HCT116 (cell line): ENCODE measurements at regions not wholly inside any gene's neighbourhood (a gene's known extent, or its start where the extent isn't known, plus 50 kb on each side); places are given as distances from the start of the nearest gene placed in this dataset.

ENCODE experiments used
- ATAC-seq: fragments of 200-7000 bp; cut with Tn5 transposase; 2 replicates; pipeline ENCODE4 v1.9.1; 2020; ENCODE audit warnings: mild to moderate bottlenecking, moderate library complexity
- BruUV-seq: library from RNA; stranded (reverse); fragments of 400-500 nt; replicated peaks from 2 replicates; lab custom pipeline; 2021; lab: Mats Ljungman, UMichigan
- CTCF ChIA-PET: fragments of 300-600 bp; sonication (Branson Sonifier 250); formaldehyde crosslinking; loops from one replicate; lab custom pipeline; 2021; ENCODE audit warnings: antibody characterized with exemption; lab: Charles Lee
- POLR2A ChIA-PET: fragments of 300-600, 350-600 bp; sonication (Branson Sonifier 250); formaldehyde crosslinking; loops from one replicate; lab custom pipeline; 2021; ENCODE audit warnings: antibody characterized with exemption; lab: Charles Lee
- RAD21 ChIA-PET, 2 experiments: fragments of 300-600 bp; sonication (Branson Sonifier 250); formaldehyde crosslinking; loops; one replicate each; lab custom pipeline; 2023; ENCODE audit warnings: low total read pairs in 2 of 2; ENCODE audit not compliant: uncharacterized antibody in 2 of 2, unreplicated experiment in 2 of 2, low non-redundant PET in 1 of 2; lab: Charles Lee
- DNase-seq: peaks from one replicate; pipeline ENCODE4 v3.0.0-alpha.2; 2010; ENCODE audit warnings: low read depth, low spot score
- H2AFZ ChIP-seq: fragments of 200-600 bp; shearing (Covaris generic), sonication (generic); 2 replicates; pipeline ENCODE4 v1.6.1; 2017; ENCODE audit warnings: low read depth, mixed run types, mixed read lengths, antibody characterized with exemption, low read length; ENCODE audit not compliant: poor library complexity, severe bottlenecking
- H3K27ac ChIP-seq: 2 replicates; pipeline ENCODE4 v1.5.1; 2012; ENCODE audit warnings: low read depth, low read length
- H3K27me3 ChIP-seq: fragments of 200-600 bp; sonication (generic); 2 replicates; pipeline ENCODE4 v1.6.1; 2016; ENCODE audit warnings: mixed run types, low read length, mixed read lengths; ENCODE audit not compliant: insufficient read depth
- H3K36me3 ChIP-seq, 2 experiments: fragments of 200-500 bp in 1 of 2; fragments of 200-600 bp in 1 of 2; sonication (Bioruptor generic) in 1 of 2; sonication (generic) in 1 of 2; 2 replicates each; pipeline versions ENCODE4 v1.5.1 to v1.6.1; 2014 to 2016; ENCODE audit warnings: low read length in 2 of 2, inconsistent platforms in 1 of 2, mixed read lengths in 1 of 2, mixed run types in 1 of 2; ENCODE audit not compliant: insufficient read depth in 2 of 2, control insufficient read depth in 1 of 2
- H3K4me1 ChIP-seq, 2 experiments: fragments of 200-600 bp in 1 of 2; sonication (generic) in 1 of 2; 2 replicates each; pipeline versions ENCODE4 v1.5.1 to v1.6.1; 2012 to 2017; ENCODE audit warnings: low read length in 2 of 2, inconsistent platforms in 1 of 2, mild to moderate bottlenecking in 1 of 2, mixed read lengths in 1 of 2, mixed run types in 1 of 2, moderate library complexity in 1 of 2; ENCODE audit not compliant: insufficient read depth in 2 of 2, control insufficient read depth in 1 of 2
- H3K4me2 ChIP-seq: fragments of 200-600 bp; sonication (generic); 2 replicates; pipeline ENCODE4 v1.6.1; 2017; ENCODE audit warnings: mixed run types, low read length, mixed read lengths
- H3K4me3 ChIP-seq, 2 experiments: fragments of 200-600 bp in 1 of 2; sonication (generic) in 1 of 2; replicated peaks in 1 of 2; 2 replicates each; pipeline ENCODE4 v1.5.1; 2011 to 2016; ENCODE audit warnings: low read length in 2 of 2, control low read depth in 1 of 2, low read depth in 1 of 2, mild to moderate bottlenecking in 1 of 2, mixed read lengths in 1 of 2, mixed run types in 1 of 2
- H3K79me2 ChIP-seq: fragments of 200-600 bp; sonication (generic); 2 replicates; pipeline ENCODE4 v1.6.1; 2017; ENCODE audit warnings: mild to moderate bottlenecking, mixed run types, low read length, moderate library complexity, mixed read lengths; ENCODE audit not compliant: insufficient read depth
- H3K9ac ChIP-seq: fragments of 200-600 bp; sonication (generic); 2 replicates; pipeline ENCODE4 v1.6.1; 2016; ENCODE audit warnings: low read length, mixed read lengths
- H3K9me2 ChIP-seq: fragments of 200-600 bp; sonication (generic), shearing (Covaris generic); 2 replicates; pipeline ENCODE4 v1.6.1; 2017; ENCODE audit warnings: mixed run types, mild to moderate bottlenecking, moderate library complexity; ENCODE audit not compliant: insufficient read depth
- H3K9me3 ChIP-seq, 2 experiments: fragments of 200-500 bp in 1 of 2; fragments of 200-600 bp in 1 of 2; sonication (Bioruptor generic) in 1 of 2; sonication (generic) in 1 of 2; 2 replicates each; pipeline ENCODE4 v1.6.1; 2014 to 2017; ENCODE audit warnings: low read length in 2 of 2, mixed read lengths in 2 of 2, inconsistent platforms in 1 of 2, low read depth in 1 of 2, mild to moderate bottlenecking in 1 of 2, mixed run types in 1 of 2, moderate library complexity in 1 of 2; ENCODE audit not compliant: control insufficient read depth in 1 of 2, insufficient read depth in 1 of 2
- H4K20me1 ChIP-seq: fragments of 200-600 bp; sonication (generic), shearing (Covaris generic); 2 replicates; pipeline ENCODE4 v1.6.1; 2017; ENCODE audit warnings: mixed run types, mild to moderate bottlenecking, moderate library complexity; ENCODE audit not compliant: insufficient read depth
- ATF3 ChIP-seq: IDR thresholded peaks from 2 replicates; pipeline ENCODE4 v1.6.1; 2012
- CEBPB ChIP-seq: IDR thresholded peaks from 2 replicates; pipeline ENCODE4 v1.6.1; 2012; ENCODE audit warnings: low read depth
- EGR1 ChIP-seq: IDR thresholded peaks from 2 replicates; pipeline ENCODE4 v1.6.1; 2012; ENCODE audit warnings: low read depth
- ELF1 ChIP-seq: IDR thresholded peaks from 2 replicates; pipeline ENCODE4 v1.6.1; 2012; ENCODE audit warnings: low read depth, borderline replicate concordance
- EZH2phosphoT487 ChIP-seq: fragments of 200-600 bp; IDR thresholded peaks from 2 replicates; pipeline ENCODE4 v1.6.1; 2018; ENCODE audit warnings: antibody characterized with exemption, borderline replicate concordance
- FOSL1 ChIP-seq: IDR thresholded peaks from 2 replicates; pipeline ENCODE4 v1.6.1; 2012; ENCODE audit warnings: low read depth
- JUND ChIP-seq: IDR thresholded peaks from 2 replicates; pipeline ENCODE4 v1.6.1; 2012
- POLR2A ChIP-seq: IDR thresholded peaks from 2 replicates; pipeline ENCODE4 v1.7.0; 2011; ENCODE audit warnings: borderline replicate concordance; ENCODE audit not compliant: insufficient read depth, insufficient read length; ENCODE audit errors: extremely low read depth
- POLR2AphosphoS5 ChIP-seq: IDR thresholded peaks from 2 replicates; pipeline ENCODE4 v1.6.1; 2011; ENCODE audit warnings: mild to moderate bottlenecking, low read depth, low read length, moderate library complexity
- RAD21 ChIP-seq: IDR thresholded peaks from 2 replicates; pipeline ENCODE4 v1.6.1; 2012; ENCODE audit warnings: low read depth, mild to moderate bottlenecking
- REST ChIP-seq: IDR thresholded peaks from 2 replicates; pipeline ENCODE4 v1.6.1; 2012; ENCODE audit warnings: low read depth
- SIN3A ChIP-seq: IDR thresholded peaks from 2 replicates; pipeline ENCODE4 v1.6.1; 2012; ENCODE audit warnings: low read depth
- SRF ChIP-seq: IDR thresholded peaks from 2 replicates; pipeline ENCODE4 v1.6.1; 2012; ENCODE audit warnings: low read depth
- TCF7L2 ChIP-seq: IDR thresholded peaks from 2 replicates; pipeline ENCODE4 v1.7.0; 2011; ENCODE audit warnings: borderline replicate concordance, inconsistent platforms; ENCODE audit not compliant: insufficient read depth, insufficient read length; ENCODE audit errors: extremely low read depth
- YY1 ChIP-seq: IDR thresholded peaks from 2 replicates; pipeline ENCODE4 v1.6.1; 2011; ENCODE audit warnings: low read length, low read depth, moderate library complexity, mild to moderate bottlenecking; ENCODE audit not compliant: insufficient replicate concordance; ENCODE audit errors: extremely low read depth
- ZFX ChIP-seq: fragments of 450-650 bp; IDR thresholded peaks from 2 replicates; pipeline ENCODE4 v1.6.1; 2017
- ZNF274 ChIP-seq: fragments of 200-500 bp; sonication (Bioruptor generic); IDR thresholded peaks from 2 replicates; pipeline ENCODE4 v1.6.1; 2014; ENCODE audit warnings: mild to moderate bottlenecking, low read depth, low read length, inconsistent platforms
- intact Hi-C: fragments of 100-400 bp; cut with micrococcal nuclease; formaldehyde crosslinking; loops from 2 replicates; pipeline ENCODE4 v1.10.0; 2022
- TF ChIP-seq, protein P1 (sequence below), 3 experiments: fragments of 200-600 bp in 1 of 3; sonication (generic) in 1 of 3; IDR thresholded peaks in 2 of 3; conservative IDR thresholded peaks in 1 of 3; 2 replicates each; pipeline ENCODE4 v1.5.1; 2012 to 2017; ENCODE audit warnings: low read depth in 2 of 3, low read length in 2 of 3, antibody characterized with exemption in 1 of 3, borderline replicate concordance in 1 of 3, control low read depth in 1 of 3, mild to moderate bottlenecking in 1 of 3, mixed read lengths in 1 of 3, mixed run types in 1 of 3, moderate library complexity in 1 of 3; ENCODE audit not compliant: insufficient read depth in 1 of 3
- TF ChIP-seq, protein P2 (sequence below): IDR thresholded peaks from 2 replicates; pipeline ENCODE4 v1.6.1; 2012
- TF ChIP-seq, protein P3 (sequence below): IDR thresholded peaks from 2 replicates; pipeline ENCODE4 v1.6.1; 2011; ENCODE audit warnings: mild to moderate bottlenecking, low read length, moderate library complexity; ENCODE audit not compliant: insufficient replicate concordance; ENCODE audit errors: extremely low read depth

- no peak overlapping the region for H3K4me3 ChIP-seq
- intact Hi-C loops, result no loop called here
Measured at GRCh38 chr6:74656453-74656852, 549.4 kb downstream of the COL12A1 start.

More at GRCh38 chr6:74656453-74656852, 549.4 kb downstream of the COL12A1 start:
- no peaks in the 10 kb centered on the region for H3K9me3 ChIP-seq
- DNase-seq, result no peak
- TF ChIP-seq FOSL1 (no peak), SRF (no peak), JUND (no peak), CEBPB (no peak), RAD21 (no peak), POLR2A (no peak), ZNF274 (no peak), POLR2AphosphoS5 (no peak), YY1 (no peak), REST (no peak), EZH2phosphoT487 (no peak), ELF1 (no peak), TCF7L2 (no peak), EGR1 (no peak), ZFX (no peak), ATF3 (no peak), SIN3A (no peak)
- TF ChIP-seq, protein P1, sequence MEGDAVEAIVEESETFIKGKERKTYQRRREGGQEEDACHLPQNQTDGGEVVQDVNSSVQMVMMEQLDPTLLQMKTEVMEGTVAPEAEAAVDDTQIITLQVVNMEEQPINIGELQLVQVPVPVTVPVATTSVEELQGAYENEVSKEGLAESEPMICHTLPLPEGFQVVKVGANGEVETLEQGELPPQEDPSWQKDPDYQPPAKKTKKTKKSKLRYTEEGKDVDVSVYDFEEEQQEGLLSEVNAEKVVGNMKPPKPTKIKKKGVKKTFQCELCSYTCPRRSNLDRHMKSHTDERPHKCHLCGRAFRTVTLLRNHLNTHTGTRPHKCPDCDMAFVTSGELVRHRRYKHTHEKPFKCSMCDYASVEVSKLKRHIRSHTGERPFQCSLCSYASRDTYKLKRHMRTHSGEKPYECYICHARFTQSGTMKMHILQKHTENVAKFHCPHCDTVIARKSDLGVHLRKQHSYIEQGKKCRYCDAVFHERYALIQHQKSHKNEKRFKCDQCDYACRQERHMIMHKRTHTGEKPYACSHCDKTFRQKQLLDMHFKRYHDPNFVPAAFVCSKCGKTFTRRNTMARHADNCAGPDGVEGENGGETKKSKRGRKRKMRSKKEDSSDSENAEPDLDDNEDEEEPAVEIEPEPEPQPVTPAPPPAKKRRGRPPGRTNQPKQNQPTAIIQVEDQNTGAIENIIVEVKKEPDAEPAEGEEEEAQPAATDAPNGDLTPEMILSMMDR (IDR thresholded peaks at IDR 0.05 in 2 of 3, conservative IDR thresholded peaks at IDR 0.05 in 1 of 3; ENCODE audit: borderline replicate concordance in 1 of 3, insufficient read depth in 1 of 3, low read depth in 2 of 3, low read length in 2 of 3), result no peak
- TF ChIP-seq, protein P2, sequence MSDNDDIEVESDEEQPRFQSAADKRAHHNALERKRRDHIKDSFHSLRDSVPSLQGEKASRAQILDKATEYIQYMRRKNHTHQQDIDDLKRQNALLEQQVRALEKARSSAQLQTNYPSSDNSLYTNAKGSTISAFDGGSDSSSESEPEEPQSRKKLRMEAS, result no peak
- TF ChIP-seq, protein P3, sequence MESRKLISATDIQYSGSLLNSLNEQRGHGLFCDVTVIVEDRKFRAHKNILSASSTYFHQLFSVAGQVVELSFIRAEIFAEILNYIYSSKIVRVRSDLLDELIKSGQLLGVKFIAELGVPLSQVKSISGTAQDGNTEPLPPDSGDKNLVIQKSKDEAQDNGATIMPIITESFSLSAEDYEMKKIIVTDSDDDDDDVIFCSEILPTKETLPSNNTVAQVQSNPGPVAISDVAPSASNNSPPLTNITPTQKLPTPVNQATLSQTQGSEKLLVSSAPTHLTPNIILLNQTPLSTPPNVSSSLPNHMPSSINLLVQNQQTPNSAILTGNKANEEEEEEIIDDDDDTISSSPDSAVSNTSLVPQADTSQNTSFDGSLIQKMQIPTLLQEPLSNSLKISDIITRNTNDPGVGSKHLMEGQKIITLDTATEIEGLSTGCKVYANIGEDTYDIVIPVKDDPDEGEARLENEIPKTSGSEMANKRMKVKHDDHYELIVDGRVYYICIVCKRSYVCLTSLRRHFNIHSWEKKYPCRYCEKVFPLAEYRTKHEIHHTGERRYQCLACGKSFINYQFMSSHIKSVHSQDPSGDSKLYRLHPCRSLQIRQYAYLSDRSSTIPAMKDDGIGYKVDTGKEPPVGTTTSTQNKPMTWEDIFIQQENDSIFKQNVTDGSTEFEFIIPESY, result no peak
- ChIA-PET POLR2A (no interaction called here), RAD21 (no interaction called here), CTCF (no interaction called here)
- H3K4me1 ChIP-seq, result no peaks in the 10 kb centered on the region
- no peak overlapping the region for H3K9ac ChIP-seq
- no peaks in the 10 kb centered on the region for H4K20me1 ChIP-seq
- no peaks in the 10 kb centered on the region for H3K79me2 ChIP-seq
- BruUV-seq, result no TSS peak
- no peak overlapping the region for H3K27ac ChIP-seq
- H2AFZ ChIP-seq, result no peak overlapping the region
- H3K36me3 ChIP-seq, result no peaks in the 10 kb centered on the region
- no peaks in the 10 kb centered on the region for H3K27me3 ChIP-seq
- H3K4me2 ChIP-seq, result no peak overlapping the region
- H3K9me2 ChIP-seq, result no peaks in the 10 kb centered on the region
- no peak for ATAC-seq
